ENCODE measurements at regions not wholly inside any gene's neighbourhood (a gene's known extent, or its start where the extent isn't known, plus 50 kb on each side); places are given as distances from the start of the nearest gene placed in this dataset.

DNA sequence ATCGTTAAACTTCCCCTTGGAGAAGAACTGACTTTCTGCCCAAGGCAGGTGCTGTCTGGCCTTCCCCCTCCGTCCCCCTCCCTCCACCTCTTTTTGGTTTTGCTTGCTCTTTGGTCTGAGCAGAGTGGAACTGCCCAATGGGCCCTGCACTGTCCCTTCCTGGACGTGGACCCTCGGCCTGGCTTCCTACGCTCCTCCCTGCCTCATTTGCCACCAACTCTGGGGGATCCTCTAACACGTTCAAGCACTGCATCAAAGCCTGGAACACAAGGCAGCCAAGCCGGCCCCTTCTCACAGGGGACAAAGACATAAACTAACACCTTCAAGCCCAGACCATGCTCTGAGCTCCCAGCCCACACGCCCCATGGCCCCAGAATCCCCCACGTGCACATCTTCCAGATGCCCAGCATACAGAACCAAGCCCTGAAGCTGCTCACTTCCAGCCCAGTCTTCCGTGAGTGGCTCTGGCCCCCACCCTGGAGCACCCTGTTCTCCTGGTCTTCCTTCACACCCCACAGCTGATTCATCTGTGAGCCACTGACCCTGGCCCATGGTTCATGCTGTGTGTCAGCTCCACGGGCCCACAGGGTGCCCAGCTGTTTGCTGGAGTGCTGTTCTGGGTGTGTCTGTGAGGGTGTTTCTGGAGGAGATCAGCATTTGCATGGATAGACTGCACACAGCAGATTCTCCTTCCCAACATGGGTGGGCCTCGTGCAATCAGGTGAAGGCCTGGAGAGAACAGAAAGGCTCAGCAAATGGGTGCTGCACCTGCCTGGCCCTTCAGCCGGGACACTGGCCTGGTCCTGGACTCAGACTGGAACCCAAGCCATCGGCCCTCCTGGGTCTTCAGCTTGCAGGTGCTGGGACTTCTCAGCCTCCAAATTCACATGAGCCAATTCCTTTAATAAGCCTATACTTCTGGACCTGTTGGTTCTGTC, 247.1 kb upstream of the SALL3 start (continued):
- TF ChIP-seq, protein P1, sequence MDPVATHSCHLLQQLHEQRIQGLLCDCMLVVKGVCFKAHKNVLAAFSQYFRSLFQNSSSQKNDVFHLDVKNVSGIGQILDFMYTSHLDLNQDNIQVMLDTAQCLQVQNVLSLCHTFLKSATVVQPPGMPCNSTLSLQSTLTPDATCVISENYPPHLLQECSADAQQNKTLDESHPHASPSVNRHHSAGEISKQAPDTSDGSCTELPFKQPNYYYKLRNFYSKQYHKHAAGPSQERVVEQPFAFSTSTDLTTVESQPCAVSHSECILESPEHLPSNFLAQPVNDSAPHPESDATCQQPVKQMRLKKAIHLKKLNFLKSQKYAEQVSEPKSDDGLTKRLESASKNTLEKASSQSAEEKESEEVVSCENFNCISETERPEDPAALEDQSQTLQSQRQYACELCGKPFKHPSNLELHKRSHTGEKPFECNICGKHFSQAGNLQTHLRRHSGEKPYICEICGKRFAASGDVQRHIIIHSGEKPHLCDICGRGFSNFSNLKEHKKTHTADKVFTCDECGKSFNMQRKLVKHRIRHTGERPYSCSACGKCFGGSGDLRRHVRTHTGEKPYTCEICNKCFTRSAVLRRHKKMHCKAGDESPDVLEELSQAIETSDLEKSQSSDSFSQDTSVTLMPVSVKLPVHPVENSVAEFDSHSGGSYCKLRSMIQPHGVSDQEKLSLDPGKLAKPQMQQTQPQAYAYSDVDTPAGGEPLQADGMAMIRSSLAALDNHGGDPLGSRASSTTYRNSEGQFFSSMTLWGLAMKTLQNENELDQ (CRISPR knock-in tag; IDR thresholded peaks at IDR 0.05; ENCODE audit: borderline replicate concordance): no peak
- no peak for TF ChIP-seq ZNF333 (CRISPR knock-in tag; IDR thresholded peaks at IDR 0.05; ENCODE audit: borderline replicate concordance)

DNA sequence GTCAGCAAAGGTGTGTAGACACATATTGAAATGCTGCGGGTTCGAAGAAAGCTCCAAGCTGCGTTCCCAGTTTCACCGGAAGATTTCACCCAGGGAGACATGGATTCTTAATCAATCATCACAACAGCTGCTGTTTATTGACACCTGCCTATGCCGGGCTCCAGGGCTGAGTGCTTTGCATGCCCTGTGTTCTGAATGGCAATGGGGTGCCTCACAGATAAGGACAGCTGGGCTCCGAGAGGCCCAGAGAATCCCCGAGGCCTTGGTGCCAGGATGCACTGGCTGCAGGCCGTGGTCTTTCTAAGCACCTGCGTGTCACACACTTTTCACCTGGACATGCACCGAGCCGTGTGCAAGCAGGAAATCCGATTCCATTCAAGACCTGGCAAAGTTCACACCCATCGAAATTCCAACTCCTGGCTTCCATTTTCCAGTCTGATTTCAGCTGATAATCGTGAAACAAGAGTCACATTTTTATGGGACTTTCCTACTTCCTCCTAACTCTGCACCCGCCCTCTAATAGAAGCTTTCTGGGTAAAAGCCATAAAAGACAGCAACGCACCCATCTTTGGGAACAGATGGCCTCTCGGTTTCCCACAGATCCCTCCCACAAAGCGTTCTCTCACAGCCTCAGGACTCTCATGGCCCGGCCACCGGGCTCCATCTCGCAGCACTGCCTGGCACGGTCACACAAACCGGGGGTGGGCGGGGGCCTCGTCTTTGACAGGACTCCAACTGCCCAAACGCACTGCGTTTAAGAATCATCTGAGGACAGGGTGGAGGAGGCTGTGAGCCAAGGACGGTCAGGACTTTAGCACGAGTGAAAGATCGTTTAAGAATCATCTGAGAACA, 245.6 kb upstream of the SALL3 start:
- POLR2A ChIA-PET: no interaction called here
- no peak overlapping the region for H3K4me2 ChIP-seq (ENCODE audit: low read depth, low read length)
- no peak overlapping the region for H3K27ac ChIP-seq (ENCODE audit: extremely low read length, insufficient read depth, low read length)
- no peak for ATAC-seq
- DNase-seq (ENCODE audit: low spot score): no peak
- no TSS peak for BruUV-seq (replicated peaks)
- no peaks in the 10 kb centered on the region for H3K36me3 ChIP-seq (replicated peaks in 1 of 2; ENCODE audit: control insufficient read depth in 1 of 2, insufficient read depth in 2 of 2, low read length in 2 of 2)
- intact Hi-C loops (cut with micrococcal nuclease; ENCODE audit: unreplicated experiment): no loop called here
- H3K4me3 ChIP-seq (replicated peaks in 1 of 3; ENCODE audit: insufficient read depth in 1 of 3, low read depth in 2 of 3, low read length in 3 of 3): no peak overlapping the region
- no peaks in the 10 kb centered on the region for H3K79me2 ChIP-seq (ENCODE audit: insufficient read depth, low read length)
- no peak for FAIRE-seq
- peaks cover 1% of the 10 kb centered on the region; the same call in 1 of the 2 replicates for H4K20me1 ChIP-seq (ENCODE audit: insufficient read depth, low read length)
- CTCF ChIA-PET (ENCODE audit: low intra/inter-chr PET ratio, low total read pairs): no interaction called here
- peaks cover 3 to 50% of the 10 kb centered on the region in 2 experiments; a peak in 4 of 5 replicates for H3K27me3 ChIP-seq (ENCODE audit: control insufficient read depth in 1 of 2, insufficient read depth in 2 of 2, low read length in 2 of 2)
- H2AFZ ChIP-seq (ENCODE audit: low read length): no peak overlapping the region
- TF ChIP-seq, protein P2, sequence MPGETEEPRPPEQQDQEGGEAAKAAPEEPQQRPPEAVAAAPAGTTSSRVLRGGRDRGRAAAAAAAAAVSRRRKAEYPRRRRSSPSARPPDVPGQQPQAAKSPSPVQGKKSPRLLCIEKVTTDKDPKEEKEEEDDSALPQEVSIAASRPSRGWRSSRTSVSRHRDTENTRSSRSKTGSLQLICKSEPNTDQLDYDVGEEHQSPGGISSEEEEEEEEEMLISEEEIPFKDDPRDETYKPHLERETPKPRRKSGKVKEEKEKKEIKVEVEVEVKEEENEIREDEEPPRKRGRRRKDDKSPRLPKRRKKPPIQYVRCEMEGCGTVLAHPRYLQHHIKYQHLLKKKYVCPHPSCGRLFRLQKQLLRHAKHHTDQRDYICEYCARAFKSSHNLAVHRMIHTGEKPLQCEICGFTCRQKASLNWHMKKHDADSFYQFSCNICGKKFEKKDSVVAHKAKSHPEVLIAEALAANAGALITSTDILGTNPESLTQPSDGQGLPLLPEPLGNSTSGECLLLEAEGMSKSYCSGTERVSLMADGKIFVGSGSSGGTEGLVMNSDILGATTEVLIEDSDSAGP (CRISPR knock-in tag; IDR thresholded peaks at IDR 0.05; ENCODE audit: borderline replicate concordance): no peak
- TF ChIP-seq, protein P3, sequence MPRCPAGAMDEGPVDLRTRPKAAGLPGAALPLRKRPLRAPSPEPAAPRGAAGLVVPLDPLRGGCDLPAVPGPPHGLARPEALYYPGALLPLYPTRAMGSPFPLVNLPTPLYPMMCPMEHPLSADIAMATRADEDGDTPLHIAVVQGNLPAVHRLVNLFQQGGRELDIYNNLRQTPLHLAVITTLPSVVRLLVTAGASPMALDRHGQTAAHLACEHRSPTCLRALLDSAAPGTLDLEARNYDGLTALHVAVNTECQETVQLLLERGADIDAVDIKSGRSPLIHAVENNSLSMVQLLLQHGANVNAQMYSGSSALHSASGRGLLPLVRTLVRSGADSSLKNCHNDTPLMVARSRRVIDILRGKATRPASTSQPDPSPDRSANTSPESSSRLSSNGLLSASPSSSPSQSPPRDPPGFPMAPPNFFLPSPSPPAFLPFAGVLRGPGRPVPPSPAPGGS (CRISPR knock-in tag; IDR thresholded peaks at IDR 0.05): no peak
- TF ChIP-seq FOXA3 (CRISPR knock-in tag; IDR thresholded peaks at IDR 0.05): no peak
- no peak for TF ChIP-seq PITX1 (CRISPR knock-in tag; IDR thresholded peaks at IDR 0.05)
- no peak for TF ChIP-seq ZNF260 (CRISPR knock-in tag; IDR thresholded peaks at IDR 0.05; ENCODE audit: borderline replicate concordance, low read depth)
- TF ChIP-seq, protein P4, sequence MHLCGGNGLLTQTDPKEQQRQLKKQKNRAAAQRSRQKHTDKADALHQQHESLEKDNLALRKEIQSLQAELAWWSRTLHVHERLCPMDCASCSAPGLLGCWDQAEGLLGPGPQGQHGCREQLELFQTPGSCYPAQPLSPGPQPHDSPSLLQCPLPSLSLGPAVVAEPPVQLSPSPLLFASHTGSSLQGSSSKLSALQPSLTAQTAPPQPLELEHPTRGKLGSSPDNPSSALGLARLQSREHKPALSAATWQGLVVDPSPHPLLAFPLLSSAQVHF (CRISPR knock-in tag; IDR thresholded peaks at IDR 0.05): no peak
- TF ChIP-seq, protein P5, sequence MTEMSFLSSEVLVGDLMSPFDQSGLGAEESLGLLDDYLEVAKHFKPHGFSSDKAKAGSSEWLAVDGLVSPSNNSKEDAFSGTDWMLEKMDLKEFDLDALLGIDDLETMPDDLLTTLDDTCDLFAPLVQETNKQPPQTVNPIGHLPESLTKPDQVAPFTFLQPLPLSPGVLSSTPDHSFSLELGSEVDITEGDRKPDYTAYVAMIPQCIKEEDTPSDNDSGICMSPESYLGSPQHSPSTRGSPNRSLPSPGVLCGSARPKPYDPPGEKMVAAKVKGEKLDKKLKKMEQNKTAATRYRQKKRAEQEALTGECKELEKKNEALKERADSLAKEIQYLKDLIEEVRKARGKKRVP (CRISPR knock-in tag; IDR thresholded peaks at IDR 0.05): no peak
- no peak for TF ChIP-seq MED8 (CRISPR knock-in tag; IDR thresholded peaks at IDR 0.05; ENCODE audit: insufficient replicate concordance)
- TF ChIP-seq TBX2 (CRISPR knock-in tag; IDR thresholded peaks at IDR 0.05; ENCODE audit: borderline replicate concordance): no peak
- no peak for TF ChIP-seq HMG20A (CRISPR knock-in tag; IDR thresholded peaks at IDR 0.05; ENCODE audit: borderline replicate concordance)
- H3K9me3 ChIP-seq (ENCODE audit: low read length): no peaks in the 10 kb centered on the region
- H3K4me1 ChIP-seq (ENCODE audit: insufficient read depth, low read length): no peaks in the 10 kb centered on the region
- 27% methylated on average over 20 of the region's 30 CpGs for WGBS (ENCODE audit: low lambda C conversion rate)
- in situ Hi-C loops (cut with HindIII; ENCODE audit: extremely low pct_ligation_motif_present, low pct_unique_long_range_greater_than_20kb): no loop called here
- no peak overlapping the region for H3K9ac ChIP-seq (ENCODE audit: insufficient read depth, low read depth, low read length)

All from HepG2 (cell line).